Thyroid gland (tissue), 4 donors: ENCODE measurements at regions not wholly inside any gene's neighbourhood (a gene's known extent, or its start where the extent isn't known, plus 50 kb on each side); places are given as distances from the start of the nearest gene placed in this dataset.

Experiments
- POLR2A ChIP-seq, 2 donors: fragments of 450-650 bp; IDR thresholded peaks; one replicate each; pipeline ENCODE4 v1.6.1; 2017; ENCODE audit warnings: antibody characterized with exemption in 2 of 2, mild to moderate bottlenecking in 2 of 2, moderate library complexity in 1 of 2
- TF ChIP-seq, protein P1 (sequence below), 6 experiments: fragments of 200-600 bp in 3 of 6; fragments of 450-650 bp in 3 of 6; sonication (generic) in 3 of 6; IDR thresholded peaks; one replicate each; pipeline ENCODE4 v1.5.1; 2016 to 2019; ENCODE audit warnings: antibody characterized with exemption in 6 of 6, mild to moderate bottlenecking in 2 of 6, inconsistent platforms in 1 of 6, moderate library complexity in 1 of 6

DNA sequence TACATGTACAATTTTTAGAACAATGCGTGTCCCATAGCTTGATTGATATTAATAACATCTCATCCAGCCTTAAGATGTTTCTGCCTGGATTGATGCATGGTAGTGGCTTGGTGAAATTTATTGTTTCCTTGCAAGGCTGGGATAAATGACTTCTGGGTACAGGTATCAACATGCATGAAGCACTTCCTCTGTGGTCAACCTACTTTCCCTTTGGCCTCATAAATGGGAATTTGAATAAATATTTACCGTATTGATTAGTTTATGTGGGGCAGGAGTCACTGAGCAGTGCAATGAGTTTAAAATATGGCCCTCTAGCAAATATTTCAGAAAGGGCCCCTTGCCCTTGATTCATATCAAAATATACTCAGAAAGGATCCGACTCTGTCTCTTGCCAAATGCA is 83.9 kb upstream of the KCNE2 start:
- TF ChIP-seq, protein P1, sequence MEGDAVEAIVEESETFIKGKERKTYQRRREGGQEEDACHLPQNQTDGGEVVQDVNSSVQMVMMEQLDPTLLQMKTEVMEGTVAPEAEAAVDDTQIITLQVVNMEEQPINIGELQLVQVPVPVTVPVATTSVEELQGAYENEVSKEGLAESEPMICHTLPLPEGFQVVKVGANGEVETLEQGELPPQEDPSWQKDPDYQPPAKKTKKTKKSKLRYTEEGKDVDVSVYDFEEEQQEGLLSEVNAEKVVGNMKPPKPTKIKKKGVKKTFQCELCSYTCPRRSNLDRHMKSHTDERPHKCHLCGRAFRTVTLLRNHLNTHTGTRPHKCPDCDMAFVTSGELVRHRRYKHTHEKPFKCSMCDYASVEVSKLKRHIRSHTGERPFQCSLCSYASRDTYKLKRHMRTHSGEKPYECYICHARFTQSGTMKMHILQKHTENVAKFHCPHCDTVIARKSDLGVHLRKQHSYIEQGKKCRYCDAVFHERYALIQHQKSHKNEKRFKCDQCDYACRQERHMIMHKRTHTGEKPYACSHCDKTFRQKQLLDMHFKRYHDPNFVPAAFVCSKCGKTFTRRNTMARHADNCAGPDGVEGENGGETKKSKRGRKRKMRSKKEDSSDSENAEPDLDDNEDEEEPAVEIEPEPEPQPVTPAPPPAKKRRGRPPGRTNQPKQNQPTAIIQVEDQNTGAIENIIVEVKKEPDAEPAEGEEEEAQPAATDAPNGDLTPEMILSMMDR (IDR thresholded peaks at IDR 0.05) = no peak
- no peak for TF ChIP-seq POLR2A (IDR thresholded peaks at IDR 0.05)
